WTC11 (cell line): ENCODE measurements at regions not wholly inside any gene's neighbourhood (a gene's known extent, or its start where the extent isn't known, plus 50 kb on each side); places are given as distances from the start of the nearest gene placed in this dataset.

Experiments
- ATF3 ChIP-seq: sonication (generic); formaldehyde crosslinking; conservative IDR thresholded peaks from 2 replicates; pipeline ENCODE4 v1.8.1; 2022; ENCODE audit warnings: mild to moderate bottlenecking, missing genetic modification reagents
- ATF6 ChIP-seq: sonication (generic); formaldehyde crosslinking; IDR thresholded peaks from 2 replicates; pipeline ENCODE4 v1.8.1; 2023; ENCODE audit warnings: mild to moderate bottlenecking, missing genetic modification reagents
- CTCF ChIP-seq: fragments of 200-600 bp; IDR thresholded peaks from 2 replicates; pipeline ENCODE4 v1.8.0; 2022; ENCODE audit warnings: antibody characterized with exemption
- ERG ChIP-seq: fragments of 250-450 bp; sonication (Bioruptor Pico); IDR thresholded peaks from 2 replicates; pipeline ENCODE4 v1.8.0; 2021; ENCODE audit warnings: mild to moderate bottlenecking
- JUN ChIP-seq: sonication (generic); formaldehyde crosslinking; IDR thresholded peaks from 2 replicates; pipeline ENCODE4 v1.8.0; 2023; ENCODE audit warnings: mild to moderate bottlenecking, missing genetic modification reagents
- MAX ChIP-seq: sonication (generic); formaldehyde crosslinking; IDR thresholded peaks from 2 replicates; pipeline ENCODE4 v1.8.0; 2022; ENCODE audit warnings: mild to moderate bottlenecking, missing genetic modification reagents
- NR2C2 ChIP-seq: sonication (generic); formaldehyde crosslinking; IDR thresholded peaks from 2 replicates; pipeline ENCODE4 v1.8.0; 2022; ENCODE audit warnings: mild to moderate bottlenecking, missing genetic modification reagents
- USF1 ChIP-seq: sonication (generic); formaldehyde crosslinking; IDR thresholded peaks from 2 replicates; pipeline ENCODE4 v1.8.0; 2022; ENCODE audit warnings: mild to moderate bottlenecking, missing genetic modification reagents
- ZBTB43 ChIP-seq: sonication (generic); formaldehyde crosslinking; IDR thresholded peaks from 2 replicates; pipeline ENCODE4 v1.8.1; 2023; ENCODE audit warnings: mild to moderate bottlenecking, missing genetic modification reagents
- ZNF121 ChIP-seq: sonication (generic); formaldehyde crosslinking; IDR thresholded peaks from 2 replicates; pipeline ENCODE4 v1.8.0; 2023; ENCODE audit warnings: missing genetic modification reagents

GRCh38 chr12:5173511-5174011, 129.9 kb downstream of the KCNA5 start:
- no peak for TF ChIP-seq MAX (CRISPR knock-in tag)
- TF ChIP-seq ERG (CRISPR knock-in tag) = no peak
- no peak for TF ChIP-seq NR2C2 (CRISPR knock-in tag)
- no peak for TF ChIP-seq USF1 (CRISPR knock-in tag)
- TF ChIP-seq ATF6 = no peak
- no peak for TF ChIP-seq JUN (CRISPR knock-in tag)
- TF ChIP-seq ZNF121 (CRISPR knock-in tag) = no peak
- TF ChIP-seq CTCF = no peak
- TF ChIP-seq ATF3 (CRISPR knock-in tag) = no peak
- no peak for TF ChIP-seq ZBTB43 (CRISPR knock-in tag)
